GM19351 (cell line): ENCODE measurements at regions not wholly inside any gene's neighbourhood (a gene's known extent, or its start where the extent isn't known, plus 50 kb on each side); places are given as distances from the start of the nearest gene placed in this dataset.
"Not testable (repeated sequence)": the region's sequence is repeated elsewhere in the genome, so short reads cannot be mapped to it uniquely, and the experiment has no call there.

ENCODE experiments used
- ATAC-seq: cut with Tn5 transposase; IDR thresholded peaks from one replicate; pipeline ENCODE4 v1.9.1; 2021; ENCODE audit warnings: mild to moderate bottlenecking, moderate library complexity; ENCODE audit not compliant: unreplicated experiment

GRCh38 chr4:126750723-126751122 is 882.0 kb upstream of the INTU start:
- no peak for ATAC-seq

GRCh38 chr4:126752126-126752525 is 880.6 kb upstream of the INTU start:
- ATAC-seq = no peak

GRCh38 chr4:126752702-126753101 is 880.1 kb upstream of the INTU start:
- no peak for ATAC-seq

- ATAC-seq = no peak
Observed at GRCh38 chr4:126753592-126753991, 879.2 kb upstream of the INTU start.

GRCh38 chr4:126755506-126755905 is 877.3 kb upstream of the INTU start:
- ATAC-seq = no peak

GRCh38 chr4:126756050-126756829 is 876.5 kb upstream of the INTU start:
- ATAC-seq = no peak

GRCh38 chr4:126757219-126757618 is 875.5 kb upstream of the INTU start:
- no peak for ATAC-seq

- no peak for ATAC-seq
Observed at GRCh38 chr4:126758493-126758892, 874.3 kb upstream of the INTU start.

GRCh38 chr4:126761947-126762662 is 870.7 kb upstream of the INTU start:
- no peak for ATAC-seq

- ATAC-seq = no peak
Observed at GRCh38 chr4:126762663-126763247, 870.0 kb upstream of the INTU start.

GRCh38 chr4:126766241-126766640 is 866.5 kb upstream of the INTU start:
- no peak for ATAC-seq

- ATAC-seq = no peak
Observed at GRCh38 chr4:126768338-126768737, 864.4 kb upstream of the INTU start.

- not testable (repeated sequence) for ATAC-seq
Observed at GRCh38 chr4:126770811-126771553, 861.8 kb upstream of the INTU start.

GRCh38 chr4:126771618-126772017 is 861.1 kb upstream of the INTU start:
- not testable (repeated sequence) for ATAC-seq

- ATAC-seq = no peak
Observed at GRCh38 chr4:126772662-126773061, 860.1 kb upstream of the INTU start.

- ATAC-seq = no peak
Observed at GRCh38 chr4:126775485-126776106, 857.2 kb upstream of the INTU start.

GRCh38 chr4:126776361-126776760 is 856.4 kb upstream of the INTU start:
- ATAC-seq = no peak

GRCh38 chr4:126777649-126778048 is 855.1 kb upstream of the INTU start:
- no peak for ATAC-seq

GRCh38 chr4:126778348-126778747 is 854.4 kb upstream of the INTU start:
- ATAC-seq = no peak

GRCh38 chr4:126779001-126779400 is 853.8 kb upstream of the INTU start:
- no peak for ATAC-seq
